ENCODE measurements at regions not wholly inside any gene's neighbourhood (a gene's known extent, or its start where the extent isn't known, plus 50 kb on each side); places are given as distances from the start of the nearest gene placed in this dataset.

DNA sequence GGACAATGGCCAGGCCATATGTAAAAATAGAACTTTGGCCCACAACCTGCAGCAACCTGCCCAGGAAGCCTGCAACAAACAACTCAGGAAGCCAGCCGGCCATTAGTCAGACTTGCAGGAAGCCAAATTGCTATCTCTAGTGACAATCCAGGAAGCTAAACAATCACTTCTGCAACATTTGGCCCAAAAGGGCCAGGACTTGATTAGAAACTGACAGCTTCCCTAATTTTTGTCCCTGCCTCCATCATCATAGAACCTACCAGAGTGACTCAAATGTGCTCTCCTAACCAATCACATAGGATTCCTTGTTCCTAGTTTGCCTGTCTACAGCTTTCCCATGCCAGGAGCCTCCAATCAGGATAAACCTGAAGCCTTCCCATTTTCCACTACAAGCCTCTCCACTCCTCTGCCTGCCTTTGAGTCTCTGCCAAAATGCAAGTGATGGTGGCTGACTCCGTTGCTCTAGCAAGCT lies 639.3 kb downstream of the PTPRU start:
- DNase-seq = peak; percentile 3

DNA sequence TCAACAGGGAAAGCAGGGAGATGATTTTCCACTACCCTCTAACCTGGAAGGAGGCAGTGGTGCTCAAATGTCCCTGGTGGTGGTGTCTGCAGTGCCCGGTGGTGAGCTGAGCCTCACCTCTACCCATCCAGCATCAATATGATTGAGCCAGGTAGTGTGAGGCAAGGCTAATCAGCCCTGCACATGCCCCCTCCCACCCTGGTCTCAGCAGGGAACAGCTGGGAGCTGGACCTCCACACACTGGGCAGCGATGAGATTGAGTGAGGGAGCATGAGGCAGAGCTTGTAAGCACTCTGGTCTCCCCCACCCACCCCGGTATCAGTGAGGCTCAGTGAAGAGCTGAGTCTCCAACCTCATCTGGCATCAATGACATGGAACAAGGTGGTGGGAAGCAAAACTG lies 634.3 kb downstream of the PTPRU start:
- DNase-seq = no peak

DNA sequence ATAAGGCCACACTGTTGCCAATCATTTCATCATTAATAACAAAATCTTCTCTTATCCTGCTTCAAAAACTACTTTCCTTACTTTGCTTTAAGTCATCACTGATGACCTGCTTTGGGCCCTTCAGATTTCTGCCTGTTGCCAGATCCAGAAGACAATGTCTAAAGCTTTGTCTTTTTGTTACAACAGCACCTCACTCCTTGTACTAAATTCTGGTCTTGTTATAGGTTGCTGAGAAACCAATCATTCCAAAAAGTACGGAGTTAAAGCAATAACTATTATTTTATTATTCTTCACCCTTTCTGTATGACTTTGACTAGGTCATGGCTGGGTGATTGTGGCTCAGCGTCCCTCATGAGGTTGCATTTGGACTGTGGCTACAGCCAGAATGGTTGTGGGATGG lies 633.5 kb downstream of the PTPRU start:
- no peak for DNase-seq

DNA sequence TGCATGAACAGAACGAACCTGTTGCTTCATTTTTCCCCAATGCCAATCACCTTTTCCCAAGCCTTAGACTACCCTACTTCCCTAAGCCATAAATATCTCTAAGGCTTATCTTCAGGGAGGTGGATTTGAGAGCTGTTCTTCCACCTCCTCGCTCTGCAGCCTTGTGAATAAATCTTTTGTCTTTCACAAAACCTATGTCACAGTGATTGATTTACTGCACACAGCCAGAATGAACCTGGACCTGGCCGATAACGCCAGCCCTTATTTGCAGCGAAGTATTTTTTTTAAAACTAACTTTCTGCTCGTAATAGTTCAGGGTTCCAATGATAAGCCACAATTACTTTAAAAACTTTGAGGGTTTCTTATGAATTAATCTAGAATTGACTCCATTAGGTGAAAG lies 632.6 kb downstream of the PTPRU start:
- DNase-seq = no peak

DNA sequence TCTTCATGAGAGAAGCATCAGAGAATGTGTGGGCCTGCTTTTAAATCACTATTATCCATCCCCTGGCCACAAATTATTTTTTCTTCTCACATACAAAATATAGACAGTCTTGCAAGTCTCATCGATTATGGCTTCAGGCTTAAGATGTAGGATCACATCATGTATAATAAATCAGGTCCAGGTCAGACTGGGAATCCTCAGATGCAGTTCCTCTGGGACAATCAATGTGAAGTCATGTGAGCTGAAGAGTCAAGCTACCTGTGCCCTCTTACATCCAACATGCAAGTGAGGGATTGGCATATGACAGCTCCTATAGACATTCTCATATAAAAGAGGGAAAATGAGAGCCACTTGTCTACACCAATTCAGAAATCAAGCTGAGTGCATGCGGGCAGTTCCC lies 631.8 kb downstream of the PTPRU start:
- DNase-seq = no peak

DNA sequence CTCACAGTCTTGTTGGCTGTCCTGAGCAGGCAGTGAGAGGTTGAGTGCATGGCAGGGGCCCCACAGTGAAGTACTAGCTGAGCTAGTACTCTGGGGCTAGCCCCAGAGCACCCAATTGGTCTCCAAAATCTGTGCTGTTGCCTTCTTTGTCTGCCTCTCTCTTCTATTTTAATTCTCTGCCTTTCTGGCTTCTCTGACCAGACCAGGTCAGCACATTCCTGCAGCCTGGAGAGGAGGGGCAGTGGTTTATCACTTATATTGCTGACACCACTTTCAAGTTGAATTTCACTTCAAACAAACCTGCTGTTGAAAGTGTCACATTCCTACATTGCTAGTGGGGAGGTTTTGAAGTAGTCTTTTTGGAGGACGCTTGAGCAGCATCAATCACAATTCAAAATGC lies 628.7 kb downstream of the PTPRU start:
- no peak for DNase-seq

DNA sequence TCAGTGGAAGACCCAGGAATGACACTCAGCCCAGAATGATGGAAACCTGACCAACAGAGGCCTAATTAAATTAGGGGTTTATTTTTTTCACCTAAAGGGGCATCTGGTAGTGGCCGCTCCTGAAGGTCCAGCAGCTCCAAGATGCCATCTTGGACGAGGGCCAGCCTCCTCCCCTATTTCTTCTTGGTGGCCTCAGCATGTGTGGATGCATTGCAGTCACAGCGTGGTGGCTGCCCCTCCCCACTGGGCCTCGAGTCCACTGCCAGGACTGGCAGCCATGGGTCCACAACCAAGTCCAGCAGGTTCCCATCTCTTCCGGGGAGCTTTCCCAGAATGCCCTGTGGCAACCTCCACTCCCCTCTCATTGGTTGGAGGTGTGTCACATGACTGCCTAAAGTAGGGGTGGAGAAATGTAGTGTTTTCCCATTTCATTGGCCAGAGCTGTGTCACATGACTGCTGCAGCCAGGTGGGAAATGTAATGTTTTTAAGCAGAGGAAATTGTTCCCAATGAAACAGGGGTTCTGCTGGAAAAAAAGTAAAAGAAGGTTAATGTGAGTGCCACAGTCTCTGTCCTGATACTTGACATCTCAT lies 628.2 kb downstream of the PTPRU start:
- no peak for DNase-seq

DNA sequence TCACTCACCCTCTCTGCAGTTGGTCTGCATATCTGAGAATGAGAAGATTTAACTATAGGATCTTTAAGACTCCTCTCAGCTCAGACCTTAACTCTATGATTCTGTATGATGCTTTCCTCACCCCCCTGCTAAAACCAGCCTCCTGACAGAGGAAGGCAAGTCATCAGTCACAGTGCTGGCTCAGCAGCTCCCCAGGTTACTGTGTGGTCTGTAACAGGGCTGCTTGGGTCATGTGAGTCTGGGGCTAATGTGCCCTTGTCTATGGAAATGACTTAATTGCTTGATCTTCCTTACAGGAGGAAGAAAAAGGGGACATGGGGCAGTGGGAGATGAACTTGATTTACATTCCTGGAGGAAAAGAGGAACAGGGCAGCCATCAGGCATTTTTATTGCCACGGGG lies 625.6 kb downstream of the PTPRU start:
- DNase-seq = no peak

DNA sequence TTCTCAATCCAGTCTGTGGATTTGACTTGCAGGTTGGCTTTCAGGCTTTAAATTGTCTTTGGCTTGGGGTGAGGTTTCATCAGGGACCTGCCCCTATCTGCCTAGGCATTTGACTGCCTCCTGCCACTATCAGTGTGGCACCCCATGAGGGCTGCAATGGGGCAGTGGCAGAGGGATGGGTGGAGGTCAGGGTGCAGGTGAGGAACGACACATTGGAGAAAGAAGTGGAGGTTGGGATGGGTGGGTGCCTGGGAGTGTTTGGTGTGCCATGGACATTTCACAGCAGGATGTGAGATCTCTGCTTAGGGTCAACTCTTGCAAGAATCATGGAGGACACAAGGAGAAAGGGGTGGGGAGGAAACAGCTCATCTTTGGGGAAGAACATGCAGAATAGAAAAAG lies 625.1 kb downstream of the PTPRU start:
- no peak for DNase-seq

DNA sequence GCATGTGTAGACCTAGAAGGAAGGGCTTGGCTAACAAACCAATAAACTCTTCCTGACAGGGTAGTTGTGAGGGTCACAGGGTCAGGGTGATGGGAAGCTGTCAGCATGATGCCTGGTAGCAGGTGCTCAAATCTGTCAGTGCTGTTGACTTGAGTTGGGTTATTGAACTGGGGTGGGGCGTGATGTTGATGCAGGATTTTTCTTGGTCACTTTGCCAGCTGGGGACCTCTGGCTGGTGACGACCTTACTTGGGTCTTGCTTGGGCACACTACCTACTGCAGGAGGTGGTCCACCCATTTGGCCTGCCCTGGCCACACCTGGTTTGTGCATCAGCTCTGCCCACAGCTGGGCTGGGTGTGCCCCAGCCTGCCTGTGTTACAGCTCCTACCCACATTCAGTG lies 624.4 kb downstream of the PTPRU start:
- DNase-seq = no peak

DNA sequence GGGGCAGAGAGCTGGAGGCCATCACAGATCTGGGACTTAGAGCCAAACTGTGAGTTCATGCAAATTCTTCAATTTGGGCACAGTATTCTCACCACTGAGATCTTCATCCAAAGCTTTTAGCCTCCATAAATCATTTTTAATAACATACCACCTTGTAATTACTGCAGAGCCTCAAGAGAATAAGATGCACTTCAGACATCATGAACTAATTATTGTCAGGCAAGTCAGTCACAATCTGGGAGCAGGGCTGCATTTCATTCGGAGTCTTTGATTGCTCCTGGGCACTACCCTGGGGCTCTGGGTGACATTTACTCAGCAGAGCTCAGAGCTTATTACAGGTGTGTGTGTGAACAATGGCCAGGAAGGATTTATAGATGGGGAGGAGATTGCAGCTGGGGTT lies 623.7 kb downstream of the PTPRU start:
- DNase-seq = no peak

DNA sequence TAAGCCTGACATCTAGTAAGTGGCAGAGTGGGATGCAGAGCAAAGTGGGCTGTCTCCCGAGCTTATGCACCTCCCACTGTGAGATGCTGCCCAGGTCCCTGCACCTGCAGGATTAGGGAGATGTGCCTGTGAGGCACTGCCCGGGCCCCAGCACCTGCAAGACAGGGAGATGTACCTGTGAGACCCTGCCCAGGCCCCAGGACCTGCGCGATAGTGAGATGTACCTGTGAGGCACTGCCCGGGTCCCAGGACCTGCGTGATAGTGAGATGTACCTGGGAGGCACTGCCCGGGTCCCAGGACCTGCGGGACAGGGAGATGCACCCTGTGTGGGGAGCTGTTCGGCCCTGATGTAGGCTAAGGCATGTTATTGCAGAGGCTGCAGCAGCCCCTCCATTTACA lies 622.8 kb downstream of the PTPRU start:
- DNase-seq = no peak

DNA sequence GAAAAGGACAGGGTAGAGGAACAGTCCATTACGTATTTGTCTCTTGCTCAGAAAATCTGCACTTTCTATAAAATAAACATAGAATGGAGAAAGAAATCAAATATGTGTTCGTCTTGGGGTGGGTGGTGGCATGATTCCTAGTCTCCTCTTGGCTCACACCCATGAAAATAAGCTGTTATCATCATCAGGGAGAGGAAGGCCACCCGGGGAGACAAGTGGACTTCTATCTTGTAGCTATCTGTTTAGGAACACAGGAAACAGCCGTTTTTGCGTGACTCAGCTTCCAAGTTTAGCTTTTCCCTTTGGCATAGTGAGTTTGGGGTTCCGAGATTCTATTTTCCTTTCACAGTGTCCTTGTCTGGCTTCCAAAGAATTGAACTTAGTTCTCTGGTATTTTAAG lies 622.3 kb downstream of the PTPRU start:
- no peak for DNase-seq

DNA sequence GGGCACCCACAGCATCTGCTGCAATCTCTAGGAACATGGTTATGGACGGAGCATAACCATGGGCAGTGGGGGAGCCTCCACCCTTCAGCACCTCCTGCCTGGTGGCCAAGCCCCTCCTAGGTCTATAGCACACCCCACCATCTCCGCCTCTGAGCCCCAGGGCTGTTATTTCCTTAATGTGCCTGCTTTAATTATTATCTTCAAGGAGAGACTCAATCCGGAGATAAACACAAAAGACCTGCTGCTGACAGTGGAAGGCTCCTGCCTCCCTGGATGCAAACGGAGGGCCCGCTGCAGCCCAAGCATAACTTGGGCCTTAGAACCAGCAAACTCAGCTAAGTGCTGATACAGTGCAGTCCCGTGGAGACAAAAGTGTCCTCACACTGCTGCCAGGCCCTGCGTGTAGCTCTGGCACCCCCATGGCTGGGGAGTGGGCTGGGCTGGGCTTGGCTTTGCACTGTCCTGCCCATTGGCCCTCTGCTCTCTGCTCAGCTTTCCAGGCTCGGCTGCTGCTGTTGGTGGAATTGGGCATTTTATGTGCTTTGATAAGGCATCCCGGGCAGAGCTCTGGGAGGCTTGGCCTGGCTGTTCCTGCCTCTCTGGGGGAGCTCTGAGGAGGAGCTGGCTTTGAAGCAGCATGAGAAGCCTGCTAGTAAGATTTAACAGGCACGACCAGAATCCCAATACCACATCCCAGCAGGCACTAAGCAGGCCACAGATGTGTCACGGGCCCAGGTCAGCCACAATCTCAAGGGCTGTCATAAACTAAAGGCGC lies 620.2 kb downstream of the PTPRU start:
- DNase-seq = no peak

DNA sequence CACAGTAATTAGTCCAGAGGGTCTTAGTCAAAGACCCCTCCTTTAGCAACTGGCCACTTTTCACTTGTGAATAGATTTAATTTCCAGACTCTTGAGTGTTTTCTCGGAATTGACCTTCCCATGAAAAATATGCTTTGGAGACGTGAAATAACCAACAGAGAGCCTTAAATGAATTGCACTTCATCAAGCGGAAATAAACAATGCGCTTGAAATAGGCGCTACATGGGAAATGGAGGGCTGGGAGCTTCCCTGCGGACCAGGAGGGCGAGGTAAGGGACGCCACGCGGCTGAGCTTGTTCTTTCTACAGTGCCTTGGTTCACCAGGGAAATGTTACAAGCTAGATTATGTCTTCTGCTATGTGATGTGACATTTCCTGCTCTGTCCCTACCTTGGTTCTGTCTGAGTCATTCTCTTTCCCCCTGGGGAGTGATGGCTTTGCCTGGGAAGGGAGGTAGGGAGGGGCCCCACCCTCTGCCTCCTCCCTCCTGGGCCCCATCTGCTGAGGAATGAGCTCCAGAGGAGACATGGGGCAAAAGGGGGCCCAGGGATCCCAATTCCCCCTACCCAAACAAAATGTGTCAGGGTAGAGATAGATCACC lies 619.3 kb downstream of the PTPRU start:
- no peak for DNase-seq

DNA sequence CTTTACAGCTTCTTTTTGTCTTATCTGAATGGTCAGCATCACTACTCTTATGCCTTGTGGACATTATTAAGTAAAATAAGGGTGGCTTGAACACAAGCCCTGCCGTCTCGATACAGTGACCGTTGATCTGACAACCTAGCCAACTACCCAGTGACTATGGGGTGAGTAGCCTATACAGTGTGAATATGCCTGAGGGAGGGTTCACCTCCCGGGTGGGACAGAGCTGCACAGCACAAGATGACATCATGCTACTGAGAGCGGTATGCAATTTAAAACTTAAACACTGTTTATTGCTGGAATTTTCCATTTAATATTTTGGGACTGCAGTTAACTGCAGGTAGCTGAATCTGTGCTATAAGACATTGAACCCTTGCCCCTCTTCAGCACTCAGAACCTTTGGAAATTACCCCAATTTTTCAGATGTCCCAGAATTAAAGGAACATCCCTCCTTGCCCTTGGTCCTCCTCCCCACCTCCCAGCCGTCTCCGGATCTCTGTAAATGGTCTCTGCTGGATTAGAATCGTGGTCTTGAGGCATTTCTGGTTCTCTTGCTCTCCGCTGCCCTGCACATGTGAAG lies 618.5 kb downstream of the PTPRU start:
- no peak for DNase-seq

DNA sequence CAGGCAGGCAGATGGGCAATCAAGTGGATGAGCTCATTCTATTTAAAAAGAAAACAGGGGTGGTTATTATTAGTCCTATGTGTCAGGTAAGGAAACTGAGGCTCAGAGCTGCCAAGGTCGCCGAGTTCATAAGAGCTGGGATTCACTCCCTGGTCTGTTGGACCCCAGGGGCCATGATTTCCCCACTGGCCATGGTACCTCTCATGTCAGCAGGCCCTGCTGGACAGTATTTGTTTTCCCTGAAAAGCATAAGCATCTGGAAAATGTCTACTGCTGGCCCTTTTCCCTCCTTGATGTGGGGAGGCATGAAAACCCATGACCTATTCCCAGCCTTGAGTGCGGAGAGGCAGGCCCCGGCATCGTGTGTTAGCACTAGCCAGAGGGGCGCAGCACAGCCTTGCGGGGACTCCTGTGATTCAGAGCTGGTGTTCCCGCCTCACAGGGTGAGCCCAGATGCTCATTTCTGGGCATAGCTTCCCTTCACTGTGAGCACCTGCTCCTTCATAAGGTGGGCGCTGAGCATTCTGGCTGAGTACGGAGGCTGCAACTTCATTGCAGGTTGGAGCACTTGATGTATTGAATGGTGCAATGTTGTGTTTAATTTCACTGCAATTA lies 617.5 kb downstream of the PTPRU start:
- DNase-seq = no peak

DNA sequence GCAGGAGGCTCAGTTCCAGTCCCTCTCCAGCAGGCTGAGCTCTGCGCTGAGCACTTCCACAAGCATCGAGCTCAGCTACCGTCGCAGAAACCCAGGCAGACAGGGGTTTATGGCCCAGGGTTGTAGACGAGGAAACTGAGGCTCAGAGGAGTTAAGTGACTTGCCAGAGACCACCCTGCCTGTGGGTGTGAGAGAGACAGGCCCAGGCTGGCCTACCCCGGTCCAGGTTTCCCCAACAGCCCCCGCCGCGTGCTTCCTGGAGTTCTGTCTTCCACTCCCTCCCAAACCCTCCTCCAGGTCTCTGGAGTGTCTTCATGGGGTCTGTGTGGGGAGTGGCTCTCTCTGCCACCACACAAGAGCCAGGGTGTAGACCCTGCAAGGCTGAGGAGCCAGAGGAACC lies 615.9 kb downstream of the PTPRU start:
- DNase-seq = no peak

DNA sequence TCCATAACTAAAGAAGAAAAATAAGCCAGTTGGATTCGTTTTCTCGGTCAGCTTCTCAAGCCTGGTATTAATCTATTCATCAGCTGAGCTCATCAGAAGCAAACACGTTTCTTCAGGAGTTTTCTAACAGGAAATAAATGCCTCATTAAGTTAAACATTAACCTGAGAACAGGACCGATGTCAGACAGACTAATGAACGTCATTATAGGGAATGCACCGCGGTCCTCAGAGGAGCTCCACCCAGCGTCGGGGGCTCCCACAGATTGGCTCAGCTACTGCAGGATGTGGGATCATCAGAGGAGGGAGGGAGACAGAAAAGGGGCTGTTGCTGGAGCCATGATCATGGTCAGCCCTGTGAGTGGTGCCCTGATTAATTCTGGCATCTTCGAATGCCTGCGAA lies 615.4 kb downstream of the PTPRU start:
- peak; percentile 76 for DNase-seq

DNA sequence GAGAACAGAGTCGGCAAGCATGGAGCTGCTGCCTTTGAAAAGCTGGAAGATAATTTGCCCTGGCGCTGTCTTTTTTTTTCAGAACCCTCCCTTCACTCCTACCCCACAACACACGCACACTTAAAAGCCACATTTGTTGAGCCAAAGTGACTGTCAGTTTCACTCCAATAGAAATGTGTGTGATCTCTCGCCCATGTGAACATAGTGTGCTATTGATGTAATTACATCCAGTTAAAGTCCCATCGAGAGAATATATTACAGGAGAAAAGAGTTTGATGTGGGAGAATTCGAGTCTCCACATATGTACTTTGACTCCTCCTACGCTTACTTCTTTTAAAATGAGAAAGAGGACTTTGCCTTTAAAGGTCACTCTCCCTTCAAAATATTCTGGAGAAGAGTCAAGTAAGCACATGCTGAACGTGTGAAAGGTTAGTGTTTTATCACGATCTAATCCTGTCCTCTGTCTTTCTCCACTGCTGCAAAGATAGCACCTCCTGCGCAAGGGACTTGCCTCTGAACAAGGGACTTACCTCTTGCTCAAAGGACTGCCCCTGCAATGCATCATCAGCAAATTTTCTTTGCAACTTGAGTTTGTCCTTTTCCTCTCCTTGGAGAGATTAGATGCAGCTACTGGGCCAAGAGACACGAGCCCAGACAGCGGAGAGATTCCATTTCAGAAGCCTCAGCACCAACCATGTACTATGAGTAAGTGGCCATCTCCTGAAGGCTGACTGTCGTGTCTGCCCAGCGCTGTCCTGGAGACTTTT lies 613.9 kb downstream of the PTPRU start:
- DNase-seq = no peak

DNA sequence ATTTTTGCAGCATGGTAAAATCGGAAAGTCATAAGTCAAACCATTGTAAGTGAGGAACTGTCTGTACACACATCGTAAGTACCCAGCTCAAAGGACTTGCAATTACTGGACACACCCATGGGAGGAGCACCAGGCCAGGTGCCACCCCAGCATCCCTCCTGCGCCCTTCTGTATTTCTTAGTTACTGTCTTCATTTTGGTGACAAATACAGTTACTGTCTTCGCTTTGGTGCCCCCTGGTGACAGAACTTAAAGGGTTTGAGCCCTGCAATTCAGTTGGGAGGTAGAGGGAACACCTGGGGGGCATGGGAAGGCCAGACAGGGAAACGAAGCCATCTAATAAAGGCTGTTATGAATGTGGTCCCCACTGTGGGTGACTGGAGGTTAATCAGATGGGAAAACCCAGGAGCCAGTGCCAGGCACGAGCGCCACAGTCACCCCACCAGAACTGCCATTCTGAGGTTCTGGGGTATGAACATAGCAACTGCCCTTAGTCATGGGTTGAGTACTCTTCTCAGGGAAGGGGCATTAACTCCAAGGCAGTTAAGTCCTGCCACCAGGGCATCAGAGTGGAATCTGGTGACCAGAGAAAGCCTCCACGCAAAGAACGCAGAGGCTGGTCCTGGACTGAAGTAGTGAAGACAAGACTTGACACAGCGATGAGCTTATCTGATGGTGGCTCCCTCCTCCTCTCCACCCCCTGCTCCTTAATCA lies 612.9 kb downstream of the PTPRU start:
- no peak for DNase-seq

DNA sequence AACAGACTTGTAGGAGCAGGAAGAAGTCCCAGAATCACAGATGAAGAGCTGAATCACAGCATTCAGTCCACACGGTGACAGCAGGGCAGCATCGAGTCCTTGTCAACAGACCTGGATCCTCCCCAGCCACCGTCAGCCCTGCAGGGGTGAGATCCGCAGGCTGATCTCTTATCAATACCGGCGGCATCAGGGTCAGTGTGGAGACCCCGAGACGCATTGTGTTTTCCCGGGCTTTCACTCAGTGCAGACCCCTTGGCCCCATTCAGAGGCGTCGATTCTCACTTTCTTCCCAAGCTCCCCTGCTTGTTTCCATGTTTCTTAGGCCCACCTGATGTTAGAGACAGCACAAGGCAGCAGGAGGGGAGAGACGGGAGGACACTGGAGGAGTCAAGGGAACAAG lies 609.6 kb downstream of the PTPRU start:
- no peak for DNase-seq
